Stimulated activated CD8-positive, alpha-beta memory T cell treated with anti-CD3 and anti-CD28 coated beads, Interleukin-15, amount 100 ng/mL, for 4 hours (primary cell): ENCODE measurements at regions not wholly inside any gene's neighbourhood (a gene's known extent, or its start where the extent isn't known, plus 50 kb on each side); places are given as distances from the start of the nearest gene placed in this dataset.

ENCODE experiments used
- DNase-seq, 2 donors: peaks; one replicate each; pipeline ENCODE4 v3.0.0-alpha.2; 2020; ENCODE audit warnings: low read depth in 2 of 2

DNA sequence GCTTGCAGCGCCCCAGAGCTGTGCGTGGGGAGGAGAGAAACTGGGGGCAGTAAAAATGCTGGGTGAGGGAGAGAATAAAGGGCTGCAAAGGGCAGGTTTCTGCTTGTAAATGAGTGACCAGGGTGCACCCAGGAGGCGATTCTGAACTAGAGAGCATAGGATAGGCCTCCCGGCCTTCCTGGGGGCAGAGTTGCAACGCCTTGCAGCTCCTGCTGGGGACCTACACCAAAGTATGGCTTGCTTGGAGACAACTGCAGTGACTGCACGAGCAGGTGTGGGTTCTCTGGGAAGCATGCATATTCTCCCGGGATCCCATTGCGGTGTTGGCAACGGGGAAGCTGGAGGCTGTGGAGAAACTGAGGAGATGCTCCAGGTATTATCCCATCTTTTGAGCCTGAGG lies 111.6 kb upstream of the SPACA1 start:
- no peak for DNase-seq

DNA sequence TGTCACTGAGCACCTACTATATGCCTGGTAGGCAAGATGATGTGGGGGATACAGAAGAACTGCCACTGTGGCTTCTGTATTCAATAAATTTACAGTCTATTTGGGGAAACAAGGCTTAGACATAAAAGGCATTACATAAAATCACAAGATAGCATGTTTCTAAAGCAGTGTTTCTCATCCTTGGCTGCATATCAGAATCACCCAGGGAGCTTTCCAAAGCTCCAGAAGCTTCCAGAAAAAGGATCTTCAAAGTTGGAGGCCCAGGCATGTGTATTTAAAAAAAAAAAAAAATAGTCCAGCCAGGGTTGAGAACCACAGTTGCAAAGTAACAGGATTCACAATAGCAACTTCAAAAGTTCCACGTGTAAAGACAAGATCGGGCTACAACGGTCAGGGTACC lies 112.4 kb upstream of the SPACA1 start:
- no peak for DNase-seq

DNA sequence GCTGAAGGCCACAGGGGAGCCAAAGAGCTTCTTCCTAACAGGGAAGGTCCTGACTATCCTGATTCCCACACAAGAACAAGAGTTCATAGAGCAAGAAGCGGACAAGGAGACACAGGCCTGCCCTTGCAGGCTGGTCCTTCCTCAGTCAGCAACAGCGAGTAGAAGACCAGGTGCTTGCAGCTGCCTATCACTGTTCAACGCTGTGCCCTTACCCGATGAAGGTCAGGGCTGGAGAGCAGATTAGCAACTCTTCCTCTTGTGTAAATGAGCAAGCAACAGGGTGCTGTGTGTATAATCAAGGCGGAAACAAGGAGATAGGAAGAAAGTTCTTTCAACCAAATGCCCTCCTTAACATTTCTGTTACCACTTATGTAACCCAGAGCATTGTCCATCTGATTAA lies 115.3 kb upstream of the SPACA1 start:
- no peak for DNase-seq

DNA sequence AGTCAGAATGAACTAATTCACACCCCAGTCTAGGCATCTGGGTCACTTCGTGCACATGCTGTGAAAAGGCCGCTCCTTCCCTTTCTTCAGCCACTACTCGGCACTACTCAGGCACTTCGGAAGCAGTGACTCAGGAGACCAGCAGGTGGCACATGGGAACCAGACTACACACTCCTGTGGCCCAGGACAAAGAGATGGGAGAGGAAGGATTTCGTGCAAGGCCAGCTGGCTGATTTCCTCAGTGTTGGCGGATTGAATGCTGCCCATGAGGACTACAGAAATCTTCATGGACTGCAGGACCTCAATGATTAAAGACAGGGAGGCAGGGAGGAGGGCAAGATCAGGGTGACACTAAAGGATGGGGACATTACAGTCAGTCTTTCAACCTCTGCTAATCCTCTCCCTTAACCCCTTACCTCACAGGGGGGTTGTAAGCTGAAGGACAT lies 117.8 kb upstream of the SPACA1 start:
- no peak for DNase-seq

DNA sequence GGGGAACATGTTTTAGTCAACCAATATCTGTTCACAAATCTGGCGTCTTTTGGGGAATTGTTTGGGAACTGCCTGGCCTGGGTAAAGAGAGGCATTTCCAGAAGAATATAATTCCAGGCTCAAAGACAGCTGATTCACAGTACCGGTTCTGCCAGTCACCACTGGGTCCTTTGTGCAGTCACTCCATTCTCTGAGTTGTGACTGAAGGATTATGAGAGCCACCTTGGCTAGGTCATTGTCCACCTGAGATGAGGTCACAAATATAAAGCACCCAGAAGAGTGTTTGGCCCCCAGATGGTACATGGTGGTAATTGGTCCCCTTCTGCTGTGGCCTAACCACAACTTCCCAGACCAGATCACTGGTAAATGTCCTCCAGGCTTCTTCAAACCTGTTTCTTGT lies 121.0 kb upstream of the SPACA1 start:
- no peak for DNase-seq

DNA sequence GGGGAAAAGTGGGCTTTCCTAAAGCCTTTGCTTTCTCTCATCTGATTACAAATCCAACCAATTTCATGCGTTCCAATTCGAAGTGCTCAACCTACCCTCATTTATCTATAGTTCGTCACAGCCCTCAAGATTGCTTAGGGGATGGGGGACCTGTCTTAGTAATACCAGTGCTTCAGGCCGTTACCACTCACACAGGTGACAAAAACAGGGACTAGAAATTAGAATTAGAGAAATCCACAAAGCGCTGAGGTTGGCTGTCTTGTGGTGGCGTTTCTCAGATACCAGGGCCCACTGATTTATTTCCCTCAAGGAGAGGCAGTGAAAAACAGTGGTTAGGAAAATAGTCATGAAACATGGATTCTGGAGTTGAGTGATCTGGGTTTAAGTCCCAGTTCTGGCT lies 121.6 kb upstream of the SPACA1 start:
- DNase-seq = no peak

DNA sequence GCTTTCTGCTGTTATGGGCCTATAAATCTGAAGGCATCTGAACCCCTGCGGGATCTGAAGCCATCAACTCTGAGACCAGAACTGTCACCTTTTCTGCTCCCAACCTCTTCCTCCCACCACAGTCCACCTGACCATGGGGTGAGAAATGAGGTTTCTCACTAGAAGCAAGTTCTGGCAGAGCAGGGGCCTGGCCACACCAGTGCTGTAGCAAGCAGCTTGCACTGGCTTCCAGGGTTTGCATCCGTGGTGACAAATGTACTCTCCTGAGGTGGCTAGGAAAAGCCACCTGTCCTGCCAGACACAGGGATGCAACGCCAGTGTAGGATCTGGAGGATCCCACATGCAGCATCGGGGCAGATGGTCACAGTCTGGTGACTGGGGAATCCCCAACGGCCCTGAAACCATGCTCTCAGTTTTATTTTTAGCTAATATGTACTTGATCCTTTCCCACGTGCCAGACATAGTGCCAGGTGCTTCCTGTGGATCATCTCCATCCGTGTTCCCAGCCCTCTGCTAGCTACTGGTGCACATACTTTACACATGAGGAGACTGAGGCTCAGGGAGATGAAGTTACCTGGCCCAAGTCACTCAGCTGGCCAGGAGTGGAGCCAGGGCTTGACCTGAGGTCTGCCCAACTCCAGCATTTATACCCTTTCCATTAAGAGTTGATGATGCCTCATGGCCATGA lies 122.1 kb upstream of the SPACA1 start:
- DNase-seq = no peak

DNA sequence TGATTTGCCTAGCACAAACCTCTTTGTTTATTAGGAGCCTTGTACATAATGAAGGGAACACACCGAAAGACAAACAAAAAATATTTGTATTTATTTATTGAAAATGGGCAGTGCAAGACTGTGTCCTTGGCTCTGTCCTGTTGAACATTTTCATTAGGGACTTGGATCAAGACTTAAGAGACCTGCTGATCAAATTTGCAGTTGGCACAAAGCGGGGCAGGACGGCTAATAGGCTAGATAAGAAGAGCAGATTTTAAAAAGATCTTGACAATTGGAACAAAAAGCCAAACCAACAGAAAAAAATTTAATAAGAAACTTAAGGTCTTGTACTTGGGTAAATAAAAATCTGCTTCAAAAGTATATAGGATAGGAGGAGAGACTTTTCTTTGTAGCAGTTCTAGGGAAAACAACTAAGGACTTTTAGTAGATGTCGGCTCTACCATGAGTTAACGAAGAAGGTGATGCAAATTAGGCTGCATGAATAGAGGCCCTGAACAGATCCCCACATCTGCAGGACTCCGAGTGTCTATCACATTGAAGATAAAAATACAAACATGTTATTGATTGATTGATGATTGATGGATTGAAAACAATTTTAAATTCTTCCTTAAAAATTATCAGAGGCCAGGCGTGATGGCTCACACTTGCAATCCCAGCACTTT lies 124.1 kb upstream of the SPACA1 start:
- no peak for DNase-seq

DNA sequence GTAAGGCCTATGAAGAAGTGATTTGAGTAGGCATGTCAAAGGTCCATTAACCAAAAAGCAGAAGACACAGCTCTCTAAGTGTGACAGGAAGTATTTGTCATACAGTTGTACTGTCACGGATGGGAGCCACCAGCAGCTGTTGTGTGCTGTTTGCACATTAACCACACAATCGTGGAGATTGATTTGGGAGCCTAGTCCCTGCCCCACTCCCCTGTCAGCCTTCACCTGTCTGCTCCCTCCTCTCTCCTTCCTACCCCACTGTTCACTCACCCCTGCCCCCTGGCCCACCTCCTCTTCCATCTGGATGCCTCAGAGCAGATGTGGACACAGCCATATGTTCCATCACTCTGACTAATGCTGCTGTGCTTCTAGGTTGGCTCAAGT lies 124.7 kb upstream of the SPACA1 start:
- DNase-seq = no peak

DNA sequence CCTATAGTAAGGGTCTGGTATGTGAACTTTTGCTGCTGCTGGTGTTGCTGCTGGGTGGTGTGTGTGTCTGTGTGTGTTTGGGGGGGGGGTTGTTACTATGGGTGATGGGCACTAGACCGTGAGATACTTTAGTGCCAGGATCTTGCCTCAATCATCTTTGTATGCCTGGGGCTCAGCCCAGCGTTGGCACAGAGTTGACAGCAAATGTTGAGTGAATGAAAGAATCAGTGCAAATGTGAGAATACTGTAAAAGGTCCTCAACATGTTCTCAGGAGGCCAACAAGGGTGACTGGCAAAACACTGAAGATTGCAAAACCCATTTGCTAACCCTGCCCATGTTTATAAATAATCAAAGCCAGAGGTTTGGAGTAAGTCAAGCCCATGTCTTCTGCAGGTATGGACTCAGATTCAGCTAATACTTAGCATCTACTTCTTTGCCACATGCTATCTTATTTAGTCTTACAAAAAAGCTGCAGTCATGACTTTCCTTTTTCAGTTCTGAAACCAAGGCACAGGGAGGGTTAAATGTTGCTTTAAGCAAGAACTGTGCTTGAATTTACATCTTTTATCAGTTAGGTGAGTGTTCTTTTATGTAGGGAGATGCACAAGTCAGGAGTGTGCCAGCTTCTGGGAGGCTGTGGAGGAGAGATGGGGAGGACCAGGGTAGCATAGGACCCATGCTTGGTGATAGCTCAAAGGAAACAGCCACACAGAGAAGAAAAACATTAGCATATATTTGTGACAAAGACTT lies 125.3 kb upstream of the SPACA1 start:
- no peak for DNase-seq

DNA sequence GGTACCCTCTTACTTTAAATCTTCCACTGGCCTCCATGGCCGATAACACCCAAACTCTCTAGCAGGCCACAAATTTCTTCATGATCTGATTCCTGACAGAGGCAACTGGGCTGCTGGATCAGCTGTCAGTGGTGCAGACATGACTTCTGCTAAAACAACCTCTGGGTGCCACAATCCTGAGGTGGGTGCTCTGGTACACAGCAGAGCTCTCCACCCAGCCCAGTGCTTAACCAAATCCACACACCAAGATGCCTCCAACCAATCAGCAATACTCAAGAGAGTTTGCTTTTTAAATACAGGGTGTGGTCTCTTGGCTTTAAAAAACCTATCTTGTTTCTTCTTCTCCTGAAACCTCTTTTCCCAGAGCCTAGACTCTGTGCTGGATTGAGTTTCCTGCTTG lies 126.6 kb upstream of the SPACA1 start:
- no peak for DNase-seq

DNA sequence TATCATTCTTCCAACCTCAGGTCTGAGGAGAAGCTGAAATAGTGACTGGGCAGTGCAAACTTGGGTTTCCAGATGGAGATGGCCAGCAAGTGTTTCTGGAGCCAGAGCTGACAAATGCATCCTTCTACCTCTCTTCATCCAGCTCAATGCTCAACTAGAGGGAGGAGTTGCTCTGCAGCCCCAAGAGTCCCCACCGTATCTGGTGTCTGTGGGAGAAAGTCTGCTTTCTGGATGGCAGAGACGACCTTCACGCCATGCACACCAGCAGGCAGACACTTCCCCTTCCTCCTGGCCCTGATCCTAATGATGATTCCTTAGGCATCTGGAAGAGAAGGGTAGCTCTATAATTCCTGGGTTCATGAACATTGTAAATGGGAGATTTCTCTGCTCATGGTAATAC lies 127.4 kb upstream of the SPACA1 start:
- DNase-seq = no peak

DNA sequence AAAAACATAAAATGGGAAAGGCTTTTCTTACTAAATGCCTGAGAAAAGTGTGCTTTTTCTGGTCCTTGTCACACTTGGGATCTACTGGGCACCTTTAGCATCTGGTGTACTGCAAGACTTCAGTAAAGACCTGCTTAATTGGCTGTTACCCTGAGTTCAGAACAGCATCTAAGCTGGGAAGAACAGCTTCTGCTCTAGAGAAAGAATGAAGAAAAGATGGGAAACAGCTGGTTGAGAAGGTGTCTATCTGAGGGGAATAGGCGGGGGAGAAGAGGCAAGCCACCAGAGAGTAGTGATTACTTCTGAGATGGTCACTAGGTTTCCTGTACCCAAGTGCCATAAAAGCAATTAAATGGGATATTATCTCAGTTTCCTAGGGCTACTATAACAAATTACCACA lies 128.2 kb upstream of the SPACA1 start:
- DNase-seq = no peak

DNA sequence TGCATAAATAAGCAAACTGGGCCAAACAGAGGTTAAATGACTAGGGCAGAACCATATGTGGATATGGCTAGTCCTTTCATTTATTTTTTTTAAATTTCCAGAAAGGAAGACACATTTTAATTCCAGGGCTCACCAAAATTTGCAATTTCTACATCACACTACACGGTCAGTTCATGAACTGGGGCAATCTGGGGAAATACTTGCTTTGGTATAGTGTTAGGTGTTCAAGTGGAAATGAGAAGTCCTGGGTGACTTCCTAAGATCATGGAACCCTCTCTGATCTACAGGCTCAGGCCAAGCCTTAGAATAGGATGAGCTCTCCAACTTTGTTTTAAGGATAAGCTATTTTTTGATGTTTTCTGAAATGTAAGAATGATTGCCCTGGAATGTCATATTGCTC lies 128.6 kb upstream of the SPACA1 start:
- no peak for DNase-seq

DNA sequence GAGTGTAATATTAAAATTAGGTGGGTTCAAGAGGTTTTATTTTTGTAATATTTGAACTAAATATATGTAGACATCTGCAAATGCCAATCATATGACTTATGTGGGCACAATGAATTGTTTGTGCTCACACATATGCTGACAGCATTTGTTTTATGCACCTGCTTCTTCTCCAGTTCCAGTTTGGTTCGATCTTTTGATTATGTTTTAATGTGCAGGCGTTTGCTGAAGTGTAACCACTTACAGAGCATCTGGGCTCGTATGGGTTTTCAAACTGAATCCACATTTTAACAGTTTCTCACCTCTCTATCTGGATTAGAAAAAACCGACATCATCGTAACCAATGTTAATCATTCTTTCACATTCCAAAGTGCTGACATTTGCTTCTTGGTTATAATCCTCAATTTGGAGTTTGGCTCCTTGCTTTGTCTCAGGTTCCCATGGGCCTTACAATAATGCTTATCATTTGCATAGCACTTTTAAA lies 129.1 kb upstream of the SPACA1 start:
- no peak for DNase-seq

DNA sequence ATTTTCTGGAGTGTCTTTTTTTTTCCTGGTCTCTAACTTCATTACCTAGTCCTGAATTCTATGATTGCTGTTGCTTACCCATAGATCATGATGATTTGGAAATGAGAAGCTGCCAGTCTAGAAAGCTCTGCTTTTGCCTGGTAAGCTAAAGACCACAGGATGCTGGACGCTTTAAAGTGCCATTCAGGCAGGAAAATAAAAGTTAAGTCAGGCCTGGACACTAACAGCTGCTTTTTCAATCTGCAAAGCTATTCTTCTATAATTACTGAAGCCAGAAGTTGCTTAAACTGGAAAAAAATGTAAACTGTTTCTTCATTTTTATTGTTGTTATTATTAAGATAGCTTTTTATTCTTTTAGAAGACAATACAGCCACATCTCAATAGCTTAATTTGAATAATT lies 129.8 kb upstream of the SPACA1 start:
- DNase-seq = no peak

DNA sequence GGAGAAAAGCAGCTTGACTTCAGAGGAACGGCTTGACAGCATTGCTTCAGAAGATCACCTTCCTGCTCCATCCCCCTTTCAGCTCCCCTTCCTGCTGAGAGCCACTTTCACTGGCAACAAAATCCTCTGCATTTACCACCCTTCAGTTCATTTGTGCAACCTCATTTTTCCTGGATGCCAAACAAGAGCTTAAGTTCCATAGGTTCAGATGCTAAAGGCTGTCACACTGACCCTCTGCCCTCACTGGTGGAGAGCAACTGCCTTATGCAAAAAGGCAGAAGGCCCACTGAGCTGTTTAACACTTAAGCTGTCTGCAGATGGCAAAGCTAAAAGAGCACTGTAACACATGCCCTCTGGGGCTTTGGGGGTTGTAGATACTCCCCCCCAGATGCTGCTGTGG lies 131.2 kb upstream of the SPACA1 start:
- DNase-seq = no peak

DNA sequence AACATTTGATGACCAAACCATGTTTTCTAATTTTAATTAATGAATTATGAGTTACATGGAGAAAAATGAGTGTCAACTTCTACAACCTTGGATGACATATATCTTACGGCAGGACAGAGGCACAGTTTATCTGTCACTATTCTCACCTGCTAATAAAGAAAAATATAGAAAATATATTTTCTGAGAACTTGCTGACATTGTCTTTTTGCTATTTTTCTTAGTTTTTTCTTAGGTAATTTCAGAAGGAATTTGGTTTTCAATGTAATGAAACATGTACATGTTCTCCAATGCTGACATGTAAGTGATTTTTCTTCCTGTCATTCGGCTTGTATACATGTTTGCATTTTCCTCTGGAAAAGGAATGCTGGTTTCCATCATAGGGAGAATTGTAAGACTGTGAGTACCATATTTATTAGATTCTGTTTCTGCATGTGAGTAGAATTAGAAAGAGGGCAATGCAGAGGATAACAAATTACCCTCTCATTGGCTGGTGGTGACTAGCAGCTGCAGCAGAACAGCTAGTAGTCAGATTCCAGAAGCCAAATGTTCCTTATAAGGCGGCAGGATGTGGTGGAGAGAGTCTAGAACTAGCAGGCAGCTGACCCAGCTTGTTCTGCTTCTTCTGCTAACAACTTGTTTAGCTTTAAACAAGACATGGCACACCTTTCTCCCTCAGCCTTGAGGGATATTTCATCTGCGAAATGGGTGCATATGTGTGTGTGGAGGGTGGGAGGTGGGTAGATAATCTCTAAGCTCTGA lies 132.8 kb upstream of the SPACA1 start:
- DNase-seq = no peak

DNA sequence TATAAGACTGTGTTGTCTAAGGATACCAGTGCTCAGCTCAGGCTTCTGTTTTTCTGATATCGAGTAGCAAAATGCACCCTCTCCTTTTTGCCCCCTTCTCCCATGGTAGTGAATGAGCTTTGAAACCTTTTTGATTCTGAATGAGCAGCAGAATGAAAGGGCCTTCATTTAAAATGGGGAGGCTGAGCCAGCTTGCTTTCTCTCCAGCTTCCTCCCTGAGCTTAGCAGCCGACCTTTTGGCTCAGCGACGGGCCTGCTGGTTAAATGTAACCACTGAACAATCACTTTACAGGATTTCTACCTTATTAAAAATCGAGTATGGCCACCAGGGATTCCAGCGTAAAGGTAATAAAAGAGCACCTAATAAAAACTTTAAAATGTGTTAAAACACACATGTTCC lies 133.7 kb upstream of the SPACA1 start:
- DNase-seq = no peak

DNA sequence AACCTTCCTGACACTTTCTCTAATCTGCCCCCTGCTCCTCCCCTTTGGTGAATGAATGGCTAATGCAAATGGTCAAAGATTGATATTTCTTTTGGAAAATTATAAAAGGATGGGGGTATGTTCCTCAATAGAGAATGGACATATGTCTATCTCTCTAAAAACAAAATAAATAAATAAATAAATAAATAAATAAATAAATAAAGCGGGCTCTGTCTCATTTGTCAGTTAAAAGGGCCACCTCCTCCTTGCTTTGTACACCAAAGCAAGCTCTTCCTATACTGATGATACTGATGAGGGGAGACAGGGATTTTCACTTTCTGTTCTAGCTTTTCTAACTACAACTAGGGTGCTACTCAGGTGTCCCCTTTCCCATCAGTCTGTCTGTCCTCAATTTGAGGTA lies 135.5 kb upstream of the SPACA1 start:
- no peak for DNase-seq

DNA sequence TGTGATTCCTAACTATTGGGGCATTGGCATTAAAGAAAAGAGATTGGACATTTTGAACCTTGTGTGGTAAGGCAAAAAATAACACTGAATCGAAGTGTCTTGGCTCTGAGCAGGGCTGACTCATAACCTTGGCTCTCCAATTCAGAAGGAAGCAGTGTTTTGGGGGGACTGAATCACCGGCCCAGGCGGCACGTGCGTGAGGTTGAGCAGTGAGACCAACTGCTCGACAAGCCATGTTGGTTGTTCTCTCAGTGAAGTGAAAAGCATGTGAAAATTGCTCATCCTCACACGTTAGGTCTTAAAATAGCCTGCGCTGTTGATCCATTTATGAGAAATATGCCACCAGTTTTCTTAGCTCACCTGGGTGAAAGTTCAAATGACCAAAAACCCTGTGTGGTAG lies 137.8 kb upstream of the SPACA1 start:
- no peak for DNase-seq
